ENCODE measurements at regions not wholly inside any gene's neighbourhood (a gene's known extent, or its start where the extent isn't known, plus 50 kb on each side); places are given as distances from the start of the nearest gene placed in this dataset.

DNA sequence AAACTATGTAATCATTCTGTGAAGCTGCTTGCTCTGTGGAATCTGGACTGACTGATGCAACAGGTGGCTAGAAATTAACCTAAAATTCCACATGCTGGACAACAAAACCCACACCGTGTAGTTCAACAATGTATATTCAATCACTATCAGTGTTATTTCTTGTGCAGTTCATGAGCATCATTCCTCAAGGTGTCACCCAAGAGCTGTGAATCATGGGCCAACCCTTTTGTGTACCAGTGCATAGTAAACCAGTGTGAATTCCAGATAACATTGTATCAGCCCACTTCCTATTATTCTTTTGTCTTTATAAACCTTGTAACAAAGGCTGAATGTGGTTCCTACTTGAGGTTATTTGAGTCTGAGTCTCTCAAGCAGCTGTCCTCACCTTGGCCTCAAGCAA lies 905.2 kb upstream of the ZNF722 start:
- CTCF ChIA-PET: no interaction called here
- Histone ChIP-seq H3K9me3 (ENCODE audit: control insufficient read depth, insufficient read depth, low read depth, low read length) (peaks cover 30% of the 10 kb centered on the region), H3K27ac (ENCODE audit: low read length) (no peak overlapping the region), H3K36me3 (ENCODE audit: control insufficient read depth, insufficient read depth, low read length) (no peaks in the 10 kb centered on the region), H3K27me3 (ENCODE audit: control insufficient read depth, insufficient read depth, low read length) (no peaks in the 10 kb centered on the region), H3K4me1 (ENCODE audit: control insufficient read depth, insufficient read depth, low read length) (no peaks in the 10 kb centered on the region), H3K4me3 (ENCODE audit: low read depth in 2 of 2, low read length in 2 of 2) (no peak overlapping the region)
- ATAC-seq (no peak), DNase-seq (ENCODE audit: low read depth, low spot score) (no peak)
- no peak for TF ChIP-seq TCF7L2 (IDR thresholded peaks at IDR 0.05; ENCODE audit: low read depth, low read length)
- no peak for TF ChIP-seq POLR2AphosphoS5 (IDR thresholded peaks at IDR 0.05; ENCODE audit: low read depth, low read length)
- no peak for TF ChIP-seq SIN3A (IDR thresholded peaks at IDR 0.05; ENCODE audit: borderline replicate concordance, insufficient read depth, low read depth, low read length)
- TF ChIP-seq, protein P1, sequence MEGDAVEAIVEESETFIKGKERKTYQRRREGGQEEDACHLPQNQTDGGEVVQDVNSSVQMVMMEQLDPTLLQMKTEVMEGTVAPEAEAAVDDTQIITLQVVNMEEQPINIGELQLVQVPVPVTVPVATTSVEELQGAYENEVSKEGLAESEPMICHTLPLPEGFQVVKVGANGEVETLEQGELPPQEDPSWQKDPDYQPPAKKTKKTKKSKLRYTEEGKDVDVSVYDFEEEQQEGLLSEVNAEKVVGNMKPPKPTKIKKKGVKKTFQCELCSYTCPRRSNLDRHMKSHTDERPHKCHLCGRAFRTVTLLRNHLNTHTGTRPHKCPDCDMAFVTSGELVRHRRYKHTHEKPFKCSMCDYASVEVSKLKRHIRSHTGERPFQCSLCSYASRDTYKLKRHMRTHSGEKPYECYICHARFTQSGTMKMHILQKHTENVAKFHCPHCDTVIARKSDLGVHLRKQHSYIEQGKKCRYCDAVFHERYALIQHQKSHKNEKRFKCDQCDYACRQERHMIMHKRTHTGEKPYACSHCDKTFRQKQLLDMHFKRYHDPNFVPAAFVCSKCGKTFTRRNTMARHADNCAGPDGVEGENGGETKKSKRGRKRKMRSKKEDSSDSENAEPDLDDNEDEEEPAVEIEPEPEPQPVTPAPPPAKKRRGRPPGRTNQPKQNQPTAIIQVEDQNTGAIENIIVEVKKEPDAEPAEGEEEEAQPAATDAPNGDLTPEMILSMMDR (IDR thresholded peaks at IDR 0.05): peak; percentile 10; the same call in 1 of the 2 replicates
- intact Hi-C loops (cut with micrococcal nuclease; ENCODE audit: unreplicated experiment) (no loop called here), in situ Hi-C loops (cut with HindIII; ENCODE audit: low pct_unique_long_range_greater_than_20kb, low sequenced_read_pairs) (no loop called here)
- BruUV-seq (replicated peaks): no TSS peak
- POLR2A ChIA-PET: no interaction called here

DNA sequence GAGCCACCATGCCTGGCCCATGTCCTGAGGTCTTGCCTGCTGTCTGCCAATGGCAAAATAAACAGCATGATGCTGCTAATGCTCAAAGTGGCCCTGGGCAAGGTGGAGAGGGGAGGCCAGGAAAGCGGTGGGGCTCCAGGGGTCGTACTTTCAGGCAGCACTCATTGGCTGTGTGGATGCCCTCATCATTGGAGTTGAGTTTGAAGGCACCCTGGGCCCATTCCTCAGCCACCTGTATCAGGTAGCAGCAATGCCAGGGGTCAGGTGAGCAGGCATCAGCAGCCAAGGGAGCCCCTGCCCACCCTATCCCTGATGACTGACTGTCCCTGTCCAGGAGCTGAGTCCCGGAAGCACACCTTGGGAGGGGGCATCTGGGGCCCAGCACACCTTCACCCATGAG lies 902.5 kb upstream of the ZNF722 start:
- DNase-seq (ENCODE audit: low read depth, low spot score): no peak
- Histone ChIP-seq H3K27me3 (ENCODE audit: control insufficient read depth, insufficient read depth, low read length) (no peaks in the 10 kb centered on the region), H3K4me1 (ENCODE audit: control insufficient read depth, insufficient read depth, low read length) (no peaks in the 10 kb centered on the region), H3K27ac (ENCODE audit: low read length) (no peak overlapping the region), H3K9me3 (ENCODE audit: control insufficient read depth, insufficient read depth, low read depth, low read length) (peaks cover 7% of the 10 kb centered on the region; the same call in 1 of the 2 replicates), H3K4me3 (ENCODE audit: low read depth in 2 of 2, low read length in 2 of 2) (no peak overlapping the region), H3K36me3 (ENCODE audit: control insufficient read depth, insufficient read depth, low read length) (no peaks in the 10 kb centered on the region)
- ChIA-PET POLR2A (no interaction called here), CTCF (no interaction called here)
- BruUV-seq (replicated peaks): no TSS peak
- intact Hi-C loops (cut with micrococcal nuclease; ENCODE audit: unreplicated experiment): no loop called here
- in situ Hi-C loops (cut with HindIII; ENCODE audit: low pct_unique_long_range_greater_than_20kb, low sequenced_read_pairs): no loop called here
- no peak for ATAC-seq
- TF ChIP-seq, protein P1 (IDR thresholded peaks at IDR 0.05): no peak
- TF ChIP-seq, protein P2, sequence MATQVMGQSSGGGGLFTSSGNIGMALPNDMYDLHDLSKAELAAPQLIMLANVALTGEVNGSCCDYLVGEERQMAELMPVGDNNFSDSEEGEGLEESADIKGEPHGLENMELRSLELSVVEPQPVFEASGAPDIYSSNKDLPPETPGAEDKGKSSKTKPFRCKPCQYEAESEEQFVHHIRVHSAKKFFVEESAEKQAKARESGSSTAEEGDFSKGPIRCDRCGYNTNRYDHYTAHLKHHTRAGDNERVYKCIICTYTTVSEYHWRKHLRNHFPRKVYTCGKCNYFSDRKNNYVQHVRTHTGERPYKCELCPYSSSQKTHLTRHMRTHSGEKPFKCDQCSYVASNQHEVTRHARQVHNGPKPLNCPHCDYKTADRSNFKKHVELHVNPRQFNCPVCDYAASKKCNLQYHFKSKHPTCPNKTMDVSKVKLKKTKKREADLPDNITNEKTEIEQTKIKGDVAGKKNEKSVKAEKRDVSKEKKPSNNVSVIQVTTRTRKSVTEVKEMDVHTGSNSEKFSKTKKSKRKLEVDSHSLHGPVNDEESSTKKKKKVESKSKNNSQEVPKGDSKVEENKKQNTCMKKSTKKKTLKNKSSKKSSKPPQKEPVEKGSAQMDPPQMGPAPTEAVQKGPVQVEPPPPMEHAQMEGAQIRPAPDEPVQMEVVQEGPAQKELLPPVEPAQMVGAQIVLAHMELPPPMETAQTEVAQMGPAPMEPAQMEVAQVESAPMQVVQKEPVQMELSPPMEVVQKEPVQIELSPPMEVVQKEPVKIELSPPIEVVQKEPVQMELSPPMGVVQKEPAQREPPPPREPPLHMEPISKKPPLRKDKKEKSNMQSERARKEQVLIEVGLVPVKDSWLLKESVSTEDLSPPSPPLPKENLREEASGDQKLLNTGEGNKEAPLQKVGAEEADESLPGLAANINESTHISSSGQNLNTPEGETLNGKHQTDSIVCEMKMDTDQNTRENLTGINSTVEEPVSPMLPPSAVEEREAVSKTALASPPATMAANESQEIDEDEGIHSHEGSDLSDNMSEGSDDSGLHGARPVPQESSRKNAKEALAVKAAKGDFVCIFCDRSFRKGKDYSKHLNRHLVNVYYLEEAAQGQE (IDR thresholded peaks at IDR 0.05; ENCODE audit: insufficient read depth in 1 of 2, low read depth in 2 of 2, low read length in 1 of 2): no peak
- TF ChIP-seq TCF7L2 (IDR thresholded peaks at IDR 0.05; ENCODE audit: low read depth, low read length): no peak
- no peak for TF ChIP-seq SIN3A (IDR thresholded peaks at IDR 0.05; ENCODE audit: borderline replicate concordance, insufficient read depth, low read depth, low read length)
- TF ChIP-seq POLR2AphosphoS5 (IDR thresholded peaks at IDR 0.05; ENCODE audit: low read depth, low read length): no peak
